GM12873 (cell line): ENCODE measurements at regions not wholly inside any gene's neighbourhood (a gene's known extent, or its start where the extent isn't known, plus 50 kb on each side); places are given as distances from the start of the nearest gene placed in this dataset.

Experiments used
- TF ChIP-seq, protein P1 (sequence below): IDR thresholded peaks from 2 replicates; pipeline ENCODE4 v1.5.1; 2012; ENCODE audit warnings: low read depth, mild to moderate bottlenecking, moderate library complexity, low read length, control low read depth; ENCODE audit not compliant: insufficient read depth; ENCODE audit errors: missing control alignments

- TF ChIP-seq, protein P1, sequence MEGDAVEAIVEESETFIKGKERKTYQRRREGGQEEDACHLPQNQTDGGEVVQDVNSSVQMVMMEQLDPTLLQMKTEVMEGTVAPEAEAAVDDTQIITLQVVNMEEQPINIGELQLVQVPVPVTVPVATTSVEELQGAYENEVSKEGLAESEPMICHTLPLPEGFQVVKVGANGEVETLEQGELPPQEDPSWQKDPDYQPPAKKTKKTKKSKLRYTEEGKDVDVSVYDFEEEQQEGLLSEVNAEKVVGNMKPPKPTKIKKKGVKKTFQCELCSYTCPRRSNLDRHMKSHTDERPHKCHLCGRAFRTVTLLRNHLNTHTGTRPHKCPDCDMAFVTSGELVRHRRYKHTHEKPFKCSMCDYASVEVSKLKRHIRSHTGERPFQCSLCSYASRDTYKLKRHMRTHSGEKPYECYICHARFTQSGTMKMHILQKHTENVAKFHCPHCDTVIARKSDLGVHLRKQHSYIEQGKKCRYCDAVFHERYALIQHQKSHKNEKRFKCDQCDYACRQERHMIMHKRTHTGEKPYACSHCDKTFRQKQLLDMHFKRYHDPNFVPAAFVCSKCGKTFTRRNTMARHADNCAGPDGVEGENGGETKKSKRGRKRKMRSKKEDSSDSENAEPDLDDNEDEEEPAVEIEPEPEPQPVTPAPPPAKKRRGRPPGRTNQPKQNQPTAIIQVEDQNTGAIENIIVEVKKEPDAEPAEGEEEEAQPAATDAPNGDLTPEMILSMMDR, result no peak
Measured at GRCh38 chr1:198955085-198955484, 316.2 kb downstream of the PTPRC start.

GRCh38 chr1:198957044-198957443 is 318.2 kb downstream of the PTPRC start:
- TF ChIP-seq, protein P1, result no peak

DNA sequence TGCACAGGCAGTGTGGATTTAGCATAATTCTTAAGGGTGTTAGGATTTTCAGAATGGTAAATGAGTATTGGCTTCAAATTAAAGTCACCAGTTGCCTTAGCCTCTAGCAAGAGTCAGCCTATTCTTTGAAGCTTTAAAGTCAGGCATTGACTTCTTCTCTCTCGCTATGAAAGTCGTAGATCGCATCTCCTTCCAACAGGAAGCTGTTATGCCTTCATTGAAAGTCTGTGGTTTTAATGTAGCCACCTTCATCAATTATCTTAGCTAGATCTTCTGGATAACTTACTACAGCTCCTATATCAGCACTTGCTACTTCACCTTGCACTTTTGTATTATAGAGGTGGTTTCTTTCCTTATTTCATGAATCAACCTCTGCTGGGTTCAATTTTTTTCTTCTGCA is 320.2 kb downstream of the PTPRC start:
- TF ChIP-seq, protein P1, result no peak

DNA sequence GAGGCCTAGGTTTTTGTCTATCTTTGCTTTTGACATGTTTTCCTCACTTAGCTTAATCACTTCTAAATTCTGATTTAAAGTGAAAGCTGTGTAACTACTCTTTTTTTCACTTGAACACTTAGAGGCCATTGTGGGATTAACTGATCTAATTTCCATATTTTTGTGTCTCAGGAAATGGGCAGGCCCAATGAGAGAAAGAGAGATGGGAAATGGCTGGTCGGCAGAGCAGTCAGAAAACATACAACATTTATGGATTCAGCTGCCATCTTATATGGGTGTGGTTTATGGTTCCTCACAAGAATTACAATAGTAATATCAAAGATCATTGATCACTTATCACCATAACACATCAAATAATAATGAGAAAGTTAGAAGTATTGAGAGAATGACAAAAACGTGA is 320.8 kb downstream of the PTPRC start:
- TF ChIP-seq, protein P1, result no peak

GRCh38 chr1:198966519-198966918 is 327.7 kb downstream of the PTPRC start:
- TF ChIP-seq, protein P1, result no peak

GRCh38 chr1:198967566-198967965 is 328.7 kb downstream of the PTPRC start:
- TF ChIP-seq, protein P1, result no peak

DNA sequence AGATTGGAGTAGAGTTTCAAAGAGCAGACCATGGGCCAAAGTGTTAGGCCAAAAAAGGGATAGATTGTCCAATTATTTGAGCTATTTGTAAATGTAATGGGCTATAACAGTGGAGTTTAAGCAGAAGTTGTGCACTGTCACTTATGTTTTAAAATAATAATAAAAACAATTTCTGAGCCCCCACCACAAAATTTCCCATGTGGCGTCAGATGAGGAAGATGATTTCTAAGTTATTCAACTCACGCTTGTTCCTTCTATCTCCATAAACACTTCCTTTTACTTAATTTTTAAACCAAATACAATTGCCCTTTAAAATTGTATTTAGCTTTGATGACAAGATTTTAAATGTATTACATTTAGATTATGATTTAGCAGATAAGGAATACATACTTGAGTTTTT is 330.0 kb downstream of the PTPRC start:
- TF ChIP-seq, protein P1, result no peak
